WI38 (cell line): ENCODE measurements at regions not wholly inside any gene's neighbourhood (a gene's known extent, or its start where the extent isn't known, plus 50 kb on each side); places are given as distances from the start of the nearest gene placed in this dataset.
A peak's percentile ranks its signal among the peaks of the same experiment; 100 is the strongest.

Experiments
- H3K4me3 ChIP-seq: 2 replicates; pipeline ENCODE4 v1.5.1; 2011; ENCODE audit warnings: low read depth, mild to moderate bottlenecking, control low read depth, low read length
- CTCF ChIP-seq: IDR thresholded peaks from 2 replicates; pipeline ENCODE4 v1.5.1; 2012; ENCODE audit warnings: low read depth, mild to moderate bottlenecking, control low read depth, low read length

DNA sequence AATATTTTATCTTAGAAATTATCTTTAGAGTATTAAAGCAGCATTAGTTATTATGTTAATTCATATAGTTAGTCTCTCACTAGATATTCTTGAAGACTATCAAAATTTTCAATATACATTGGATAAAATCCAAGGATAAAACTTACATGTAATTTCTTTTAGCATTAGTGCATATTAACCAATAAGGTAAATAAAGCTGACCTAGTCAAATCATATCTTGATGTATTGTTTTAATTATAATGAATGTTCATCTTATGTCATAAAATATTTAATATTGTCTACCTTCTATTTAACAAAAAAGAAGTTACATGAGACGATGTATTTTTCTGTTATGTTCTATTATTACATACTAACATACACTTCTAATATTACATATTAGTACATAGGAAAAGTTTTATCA is 301.7 kb upstream of the DAB2 start:
- TF ChIP-seq CTCF, result no peak
- no peak overlapping the region for H3K4me3 ChIP-seq

- no peak overlapping the region for H3K4me3 ChIP-seq
- TF ChIP-seq CTCF, result no peak
These were observed 296.6 kb upstream of the DAB2 start for GRCh38 chr5:39721394-39721793.

DNA sequence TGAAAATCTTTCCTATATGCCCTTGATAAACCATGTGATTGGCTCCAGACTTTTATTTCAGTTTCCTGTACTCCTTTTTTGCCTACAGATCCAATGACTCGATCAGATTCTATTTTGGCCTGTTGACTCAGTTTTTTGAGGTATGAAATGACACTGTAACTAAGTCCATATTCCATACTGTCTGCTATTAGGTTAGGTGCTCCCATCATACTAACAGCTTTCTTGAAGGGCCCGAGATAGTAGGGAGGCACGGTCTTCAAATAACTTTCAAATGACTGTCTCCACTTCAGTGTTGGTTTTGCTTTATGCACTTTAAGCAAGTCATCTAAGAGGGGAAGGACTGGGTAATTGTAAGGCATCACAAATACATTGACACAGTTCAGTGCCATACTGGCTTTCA is 295.4 kb upstream of the DAB2 start:
- TF ChIP-seq CTCF, result no peak
- no peak overlapping the region for H3K4me3 ChIP-seq

- no peak for TF ChIP-seq CTCF
- H3K4me3 ChIP-seq, result no peak overlapping the region
These were observed 292.6 kb upstream of the DAB2 start for GRCh38 chr5:39717176-39717897.

- TF ChIP-seq CTCF, result peak; percentile 29
These were observed 291.8 kb upstream of the DAB2 start for GRCh38 chr5:39716532-39717028.

GRCh38 chr5:39714036-39714698 is 289.4 kb upstream of the DAB2 start:
- peak; percentile 70 for TF ChIP-seq CTCF
- no peak overlapping the region for H3K4me3 ChIP-seq

More at GRCh38 chr5:39716532-39717028, 291.8 kb upstream of the DAB2 start:
- no peak overlapping the region for H3K4me3 ChIP-seq

DNA sequence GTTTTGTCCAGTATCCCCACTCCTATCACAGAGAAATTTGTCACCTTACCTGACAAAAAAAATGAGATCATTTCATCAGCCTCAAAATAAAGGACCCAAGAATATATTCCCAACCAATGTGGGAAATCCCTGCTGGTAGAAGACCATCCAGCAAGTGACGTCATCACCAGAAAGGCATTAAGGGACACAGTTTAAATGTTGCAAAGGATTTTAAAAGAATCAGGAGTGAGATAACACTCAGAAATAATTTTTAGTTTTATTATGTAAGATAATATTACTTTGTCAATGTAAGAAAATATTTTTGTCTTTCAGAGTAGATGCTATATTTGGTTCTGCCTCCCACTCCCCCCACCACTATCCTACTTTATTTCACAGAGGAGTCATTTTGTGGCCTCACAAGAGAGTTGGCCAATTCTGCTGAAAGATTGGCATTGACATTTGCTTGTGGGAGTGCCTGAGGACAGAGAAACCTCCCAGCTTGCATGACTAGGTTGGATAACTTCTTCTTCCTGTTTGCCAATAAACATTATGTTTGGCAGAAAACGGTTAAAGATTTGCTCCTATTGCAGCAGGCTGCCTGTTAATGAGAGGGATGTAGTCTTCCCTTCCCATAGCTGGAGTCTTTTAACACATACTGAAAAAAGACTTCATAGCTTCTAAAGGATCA is 288.6 kb upstream of the DAB2 start:
- no peak for TF ChIP-seq CTCF
- no peak overlapping the region for H3K4me3 ChIP-seq
